ENCODE measurements at regions not wholly inside any gene's neighbourhood (a gene's known extent, or its start where the extent isn't known, plus 50 kb on each side); places are given as distances from the start of the nearest gene placed in this dataset.
"Not testable (repeated sequence)": the region's sequence is repeated elsewhere in the genome, so short reads cannot be mapped to it uniquely, and the experiment has no call there.

GRCh38 chr3:34109846-34110245 is 311.4 kb downstream of the PDCD6IP start:
- Histone ChIP-seq H3K9me3 (no peaks in the 10 kb centered on the region), H3K4me1 (no peaks in the 10 kb centered on the region), H3K27me3 (no peaks in the 10 kb centered on the region), H3K36me3 (no peaks in the 10 kb centered on the region), H3K4me3 (no peak overlapping the region), H3K27ac (no peak overlapping the region)
- DNase-seq (ENCODE audit: low spot score in 2 of 2): no peak
- WGBS, 2 donors: 80 to 82% methylated on average over 2 of the region's 2 CpGs
- TF ChIP-seq POLR2A (IDR thresholded peaks at IDR 0.05) (no peak), EP300 (IDR thresholded peaks at IDR 0.05) (no peak), CTCF (IDR thresholded peaks at IDR 0.05) (no peak)

GRCh38 chr3:34111361-34111760 is 312.9 kb downstream of the PDCD6IP start:
- Histone ChIP-seq H3K27ac (no peak overlapping the region), H3K4me1 (no peaks in the 10 kb centered on the region), H3K4me3 (no peak overlapping the region), H3K27me3 (no peaks in the 10 kb centered on the region), H3K36me3 (no peaks in the 10 kb centered on the region), H3K9me3 (no peaks in the 10 kb centered on the region)
- TF ChIP-seq POLR2A (IDR thresholded peaks at IDR 0.05) (no peak), EP300 (IDR thresholded peaks at IDR 0.05) (no peak), CTCF (IDR thresholded peaks at IDR 0.05) (no peak)
- DNase-seq (ENCODE audit: low spot score in 2 of 2): no peak
- 68 to 82% methylated on average over 4 of the region's 4 CpGs for WGBS, 2 donors

GRCh38 chr3:34112261-34112660 is 313.8 kb downstream of the PDCD6IP start:
- not testable (repeated sequence) for DNase-seq (ENCODE audit: low spot score in 2 of 2); H3K27ac ChIP-seq; H3K4me1 ChIP-seq; H3K9me3 ChIP-seq; H3K36me3 ChIP-seq; H3K4me3 ChIP-seq; H3K27me3 ChIP-seq
- 92 to 96% methylated on average over 15 of the region's 15 CpGs for WGBS, 2 donors

- Histone ChIP-seq H3K4me3 (no peak overlapping the region), H3K27me3 (no peaks in the 10 kb centered on the region), H3K36me3 (no peaks in the 10 kb centered on the region), H3K27ac (no peak overlapping the region), H3K4me1 (peaks cover 0 to 7% (median 0%) of the 10 kb centered on the region in 4 donors), H3K9me3 (peaks cover 0 to 14% (median 0%) of the 10 kb centered on the region in 4 donors)
- no peak for DNase-seq (ENCODE audit: low spot score in 2 of 2)
- no peak for TF ChIP-seq POLR2A (IDR thresholded peaks at IDR 0.05)
- no peak for TF ChIP-seq EP300 (IDR thresholded peaks at IDR 0.05)
- TF ChIP-seq CTCF (IDR thresholded peaks at IDR 0.05): no peak
Observed at GRCh38 chr3:34131091-34131490, 332.7 kb downstream of the PDCD6IP start.

GRCh38 chr3:34132069-34132692 is 333.8 kb downstream of the PDCD6IP start:
- Histone ChIP-seq H3K36me3 (no peaks in the 10 kb centered on the region), H3K9me3 (peaks cover 0 to 15% (median 0%) of the 10 kb centered on the region in 4 donors), H3K27ac (no peak overlapping the region), H3K27me3 (no peaks in the 10 kb centered on the region), H3K4me1 (peaks cover 0 to 7% (median 0%) of the 10 kb centered on the region in 4 donors), H3K4me3 (no peak overlapping the region)
- WGBS, 2 donors: 40 to 46% methylated on average over 2 of the region's 2 CpGs
- TF ChIP-seq EP300 (IDR thresholded peaks at IDR 0.05) (no peak), POLR2A (IDR thresholded peaks at IDR 0.05) (no peak), CTCF (IDR thresholded peaks at IDR 0.05) (no peak)
- no peak for DNase-seq (ENCODE audit: low spot score in 2 of 2)

GRCh38 chr3:34139566-34139965 is 341.1 kb downstream of the PDCD6IP start:
- TF ChIP-seq EP300 (IDR thresholded peaks at IDR 0.05) (no peak), POLR2A (IDR thresholded peaks at IDR 0.05) (no peak), CTCF (IDR thresholded peaks at IDR 0.05) (no peak)
- H3K4me3 ChIP-seq: no peak overlapping the region
- peaks cover 0 to 26% (median 0%) of the 10 kb centered on the region in 4 donors for H3K9me3 ChIP-seq
- no peaks in the 10 kb centered on the region for H3K4me1 ChIP-seq
- no peak for DNase-seq (ENCODE audit: low spot score in 2 of 2)
- H3K27ac ChIP-seq: no peak overlapping the region
- no peaks in the 10 kb centered on the region for H3K36me3 ChIP-seq
- no peaks in the 10 kb centered on the region for H3K27me3 ChIP-seq

All from tibial nerve (tissue), 4 donors.